ENCODE measurements at regions not wholly inside any gene's neighbourhood (a gene's known extent, or its start where the extent isn't known, plus 50 kb on each side); places are given as distances from the start of the nearest gene placed in this dataset.

GRCh38 chr2:19823507-19823906 lies 78.3 kb downstream of the TTC32 start:
- TF ChIP-seq CTCF (IDR thresholded peaks at IDR 0.05 in 2 of 3, conservative IDR thresholded peaks at IDR 0.05 in 1 of 3; ENCODE audit: control insufficient read depth in 2 of 3, extremely low read depth in 1 of 3, insufficient read depth in 1 of 3, low read depth in 3 of 3, low read length in 3 of 3) (no peak), E2F4 (IDR thresholded peaks at IDR 0.05; ENCODE audit: low read depth, low read length) (no peak), NFIC (IDR thresholded peaks at IDR 0.05; ENCODE audit: low read depth, low read length) (no peak), USF2 (IDR thresholded peaks at IDR 0.05; ENCODE audit: borderline replicate concordance, low read depth, low read length) (no peak), IRF3 (IDR thresholded peaks at IDR 0.05) (no peak), SREBF1 (IDR thresholded peaks at IDR 0.05; ENCODE audit: low read length) (no peak), MXI1 (IDR thresholded peaks at IDR 0.05; ENCODE audit: low read depth, low read length) (no peak), ETV6 (conservative IDR thresholded peaks at IDR 0.05 in 1 of 2, IDR thresholded peaks at IDR 0.05 in 1 of 2; ENCODE audit: borderline replicate concordance in 1 of 2, low read depth in 1 of 2) (no peak), CEBPB (IDR thresholded peaks at IDR 0.05; ENCODE audit: borderline replicate concordance in 1 of 2, low read depth in 2 of 2, low read length in 2 of 2) (no peak), MAX (IDR thresholded peaks at IDR 0.05; ENCODE audit: low read depth, low read length) (no peak), POLR2A (IDR thresholded peaks at IDR 0.05; ENCODE audit: low read depth, low read length) (no peak)

All from GM12878 (cell line).